Loucy (cell line): ENCODE measurements at regions not wholly inside any gene's neighbourhood (a gene's known extent, or its start where the extent isn't known, plus 50 kb on each side); places are given as distances from the start of the nearest gene placed in this dataset.

Experiments used
- CTCF ChIP-seq: fragments of 200-600 bp; sonication (generic); conservative IDR thresholded peaks from 2 replicates; pipeline ENCODE4 v1.5.1; 2014; ENCODE audit warnings: mild to moderate bottlenecking, antibody characterized with exemption, low read length
- EZH2phosphoT487 ChIP-seq: fragments of 200-600 bp; IDR thresholded peaks from 2 replicates; pipeline ENCODE4 v1.6.1; 2018; ENCODE audit warnings: antibody characterized with exemption, mild to moderate bottlenecking, moderate library complexity, borderline replicate concordance

DNA sequence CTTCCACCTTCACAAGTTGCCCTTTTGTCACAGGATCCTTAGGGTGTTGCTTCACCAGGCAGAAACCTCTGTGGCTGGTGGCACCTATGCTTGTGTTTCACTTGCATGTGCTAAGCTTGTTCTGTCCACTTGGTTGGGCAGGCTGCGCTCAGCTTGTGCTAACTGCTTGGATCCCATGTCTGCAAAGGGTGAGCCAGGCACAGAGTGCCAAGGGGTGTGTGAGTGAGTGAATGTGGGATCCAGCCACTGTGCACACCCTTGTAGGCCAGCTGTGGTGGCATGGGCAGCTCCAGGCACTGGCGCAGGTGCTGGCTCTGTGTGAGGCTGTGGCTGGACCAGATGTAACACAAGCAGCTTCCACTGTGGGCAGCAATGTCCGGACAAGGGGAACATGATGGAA is 728.7 kb upstream of the ROBO1 start:
- TF ChIP-seq CTCF: no peak
- TF ChIP-seq EZH2phosphoT487: no peak
